Right renal pelvis (tissue), 4 donors: ENCODE measurements at regions not wholly inside any gene's neighbourhood (a gene's known extent, or its start where the extent isn't known, plus 50 kb on each side); places are given as distances from the start of the nearest gene placed in this dataset.

Experiments
- DNase-seq, 4 donors: peaks; one replicate each; pipeline ENCODE4 v3.0.0-alpha.2; 2013; ENCODE audit warnings: low read depth in 4 of 4, low spot score in 3 of 4, missing footprints in 1 of 4

GRCh38 chr9:36728651-36729520 lies 156.2 kb downstream of the MELK start:
- peak; percentile 54 to 65 (median 59) for DNase-seq

- no peak for DNase-seq
Measured at GRCh38 chr9:36729906-36730305, 157.2 kb downstream of the MELK start.

DNA sequence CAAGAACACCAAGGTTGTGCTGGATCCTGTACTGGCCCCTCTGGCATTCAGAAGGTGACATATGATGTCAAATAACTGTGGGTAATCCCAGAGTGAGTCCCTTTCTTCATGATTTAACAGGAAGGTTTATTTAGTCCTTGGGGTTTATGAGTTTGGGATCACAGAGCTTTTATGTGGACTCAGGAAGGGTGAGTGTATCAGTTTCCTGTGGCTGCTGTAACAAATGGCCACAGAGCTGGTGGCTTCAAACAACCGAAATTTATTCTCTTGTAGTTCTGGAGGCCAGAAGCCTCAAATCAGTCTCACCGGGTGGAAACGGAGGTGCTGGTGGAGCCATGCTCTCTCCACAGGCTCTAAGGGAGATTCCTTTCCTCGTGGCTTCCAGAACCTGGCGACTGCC lies 157.7 kb downstream of the MELK start:
- no peak for DNase-seq

DNA sequence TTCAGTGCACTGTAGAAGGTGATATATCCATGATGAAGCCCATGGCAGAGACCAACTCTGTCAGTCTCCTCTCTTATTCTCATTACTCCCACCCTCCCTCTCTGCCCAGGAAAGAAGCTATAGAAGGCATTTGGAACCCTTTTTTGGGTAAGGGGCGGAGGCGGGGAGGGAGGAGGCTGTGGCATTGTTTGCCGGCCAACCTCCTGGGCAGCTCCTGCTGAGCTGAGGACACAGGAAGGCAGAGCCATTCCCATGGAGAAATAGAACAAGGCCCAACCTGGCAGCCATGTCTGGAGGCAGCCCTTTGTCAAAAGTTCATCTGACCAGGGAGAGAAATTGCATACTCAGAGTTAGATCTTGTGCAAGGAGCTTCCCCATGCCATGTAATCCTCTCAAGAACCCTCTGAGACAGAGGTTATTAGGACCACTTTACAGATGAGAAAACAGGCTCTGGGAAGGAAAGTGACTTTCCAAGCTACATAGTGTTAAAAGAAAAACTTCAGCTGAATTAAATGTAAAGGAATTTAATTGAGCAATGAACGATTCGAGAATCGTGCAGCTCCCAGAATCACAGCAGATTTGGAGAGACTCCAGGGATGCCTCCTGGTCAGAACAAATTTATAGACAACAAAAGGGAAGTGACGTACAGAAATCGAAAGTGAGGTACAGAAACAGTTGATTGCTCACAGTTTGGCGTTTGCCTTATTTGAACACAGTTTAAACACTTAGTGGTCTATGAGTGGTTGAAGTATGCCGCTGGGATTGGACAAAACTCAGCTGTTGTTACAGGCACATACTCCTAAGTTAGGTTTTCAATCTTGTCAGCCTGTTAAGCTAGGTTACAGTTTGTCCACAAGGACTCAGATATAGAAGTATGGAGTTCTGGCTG lies 158.6 kb downstream of the MELK start:
- DNase-seq, result no peak

DNA sequence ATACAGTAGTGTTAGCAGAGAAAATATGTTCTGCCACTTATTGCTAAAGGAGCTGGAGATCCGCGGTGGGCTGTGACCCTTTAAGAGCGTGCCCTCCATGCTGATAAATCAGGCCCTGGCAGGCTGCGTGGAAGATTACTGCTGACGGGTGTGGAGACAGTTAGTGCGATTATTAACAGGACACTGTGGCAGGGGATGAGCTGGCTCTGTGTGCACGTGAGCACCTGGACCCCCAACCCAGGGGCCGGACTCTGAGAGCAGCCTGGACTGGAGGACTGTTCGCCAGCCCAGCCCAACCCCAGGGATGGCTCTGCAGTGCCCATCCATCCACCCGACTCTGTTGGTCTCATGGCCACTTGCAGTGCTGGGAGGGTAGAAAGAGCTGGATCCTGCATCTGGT lies 162.0 kb downstream of the MELK start:
- DNase-seq, result peak in 1 of 4 donors; percentile 15

GRCh38 chr9:36736648-36737047 lies 164.0 kb downstream of the MELK start:
- no peak for DNase-seq

GRCh38 chr9:36738318-36738976 lies 165.8 kb downstream of the MELK start:
- DNase-seq, result no peak

DNA sequence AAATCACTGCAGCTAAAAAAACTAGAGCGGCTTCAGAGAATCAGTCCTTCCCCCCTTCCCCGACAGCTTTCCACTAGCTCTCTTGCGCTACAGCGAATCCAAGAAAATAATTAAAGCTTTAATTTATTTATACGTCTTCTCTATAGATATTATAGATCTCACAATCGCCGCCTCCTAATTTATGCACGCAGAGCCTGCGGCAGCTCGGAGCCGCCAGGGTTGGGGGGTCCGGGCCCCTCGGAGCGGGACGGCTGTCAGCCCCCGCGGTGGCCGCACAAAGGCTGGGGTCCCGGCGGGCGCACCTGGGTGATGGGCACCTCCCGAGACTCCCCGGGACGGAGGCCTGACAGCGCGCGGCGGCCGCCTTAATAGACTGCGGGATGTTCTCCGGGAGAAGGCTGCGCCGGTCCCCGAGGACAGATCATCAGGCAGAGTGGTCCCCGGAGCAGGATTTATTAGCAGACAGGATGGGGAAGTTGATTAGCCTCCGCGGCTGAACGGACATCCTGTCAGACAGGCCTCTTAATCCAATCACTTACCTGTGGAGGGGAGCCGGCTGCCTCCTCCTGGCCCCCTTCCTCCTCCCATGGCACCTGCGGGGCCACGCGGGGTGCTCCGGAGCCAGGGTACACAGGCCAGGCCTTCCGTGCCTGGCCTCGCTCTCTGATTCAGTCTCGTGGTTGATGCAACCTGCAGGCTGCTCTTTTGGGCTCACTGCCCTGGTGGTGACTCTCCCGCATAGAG lies 166.8 kb downstream of the MELK start:
- no peak for DNase-seq

GRCh38 chr9:36742264-36742663 lies 169.6 kb downstream of the MELK start:
- no peak for DNase-seq

GRCh38 chr9:36744678-36745077 lies 172.0 kb downstream of the MELK start:
- DNase-seq, result no peak

GRCh38 chr9:36745977-36746376 lies 173.3 kb downstream of the MELK start:
- no peak for DNase-seq

GRCh38 chr9:36746415-36746814 lies 173.7 kb downstream of the MELK start:
- DNase-seq, result no peak

DNA sequence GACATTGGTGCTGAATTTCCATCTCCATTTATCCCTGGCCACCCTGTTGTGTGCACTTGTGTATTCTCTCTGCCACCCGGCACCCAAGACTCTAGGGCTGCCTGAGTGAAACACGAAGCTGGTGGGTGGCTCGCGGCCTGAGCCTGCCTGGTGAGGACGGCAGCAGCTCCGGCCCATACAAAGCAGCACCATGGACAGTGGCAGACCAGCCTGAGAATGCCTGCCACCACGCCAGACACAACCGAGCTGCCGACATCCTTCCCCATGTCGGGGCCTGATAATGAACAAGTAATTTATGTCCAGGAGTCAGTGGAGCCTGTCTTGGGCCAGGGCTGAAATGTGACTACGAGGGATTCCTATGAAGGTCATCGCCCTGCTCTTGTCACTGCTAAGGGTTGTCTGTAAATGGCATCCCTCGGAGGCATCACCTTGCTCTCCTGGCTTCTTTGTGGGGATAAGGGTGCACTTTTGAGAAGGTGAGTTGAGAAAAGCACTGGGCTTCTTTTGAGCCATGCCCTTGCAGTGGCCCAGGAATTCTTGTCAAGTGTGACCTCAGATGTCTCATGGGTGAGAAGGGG lies 175.7 kb downstream of the MELK start:
- peak; percentile 56 to 71 (median 60) for DNase-seq

DNA sequence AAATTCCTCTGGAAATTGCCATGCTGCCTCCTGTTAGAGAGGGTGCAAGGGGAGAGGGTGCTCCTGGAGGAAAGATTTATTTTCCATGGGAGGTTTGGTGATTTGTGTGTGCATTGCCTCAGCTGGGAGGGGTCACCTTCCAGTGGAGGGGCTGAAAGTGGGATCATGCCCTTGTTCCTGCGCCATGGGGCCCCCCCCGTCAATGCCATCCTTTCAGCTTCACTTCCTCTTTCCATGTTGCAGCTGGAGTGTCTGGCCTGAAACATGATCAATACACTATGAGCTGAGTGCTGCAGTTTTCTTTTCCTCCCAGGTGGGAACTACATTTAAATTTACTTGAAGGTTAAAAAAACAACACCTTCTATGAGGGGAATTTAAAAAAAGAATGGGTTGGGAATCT lies 176.8 kb downstream of the MELK start:
- no peak for DNase-seq

DNA sequence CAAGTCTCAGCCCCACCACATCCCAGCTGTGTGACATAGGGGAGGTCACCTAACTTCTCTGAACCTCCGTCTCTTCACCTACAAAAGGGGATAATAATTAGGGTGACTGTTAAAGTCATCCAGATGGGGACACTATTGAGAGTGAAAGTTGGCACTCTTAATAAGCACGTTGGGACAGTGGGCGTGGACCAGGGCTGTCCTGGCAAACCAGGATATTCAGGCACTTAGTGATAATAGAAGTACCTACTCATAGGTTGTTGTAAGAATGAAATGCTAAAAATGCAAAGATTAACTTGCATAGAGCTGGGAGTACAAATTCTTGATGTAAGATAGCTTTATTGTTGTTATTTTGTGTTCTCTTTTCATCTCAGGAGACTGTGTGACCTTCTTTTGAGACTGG lies 177.9 kb downstream of the MELK start:
- no peak for DNase-seq

GRCh38 chr9:36755019-36755418 lies 182.3 kb downstream of the MELK start:
- no peak for DNase-seq

DNA sequence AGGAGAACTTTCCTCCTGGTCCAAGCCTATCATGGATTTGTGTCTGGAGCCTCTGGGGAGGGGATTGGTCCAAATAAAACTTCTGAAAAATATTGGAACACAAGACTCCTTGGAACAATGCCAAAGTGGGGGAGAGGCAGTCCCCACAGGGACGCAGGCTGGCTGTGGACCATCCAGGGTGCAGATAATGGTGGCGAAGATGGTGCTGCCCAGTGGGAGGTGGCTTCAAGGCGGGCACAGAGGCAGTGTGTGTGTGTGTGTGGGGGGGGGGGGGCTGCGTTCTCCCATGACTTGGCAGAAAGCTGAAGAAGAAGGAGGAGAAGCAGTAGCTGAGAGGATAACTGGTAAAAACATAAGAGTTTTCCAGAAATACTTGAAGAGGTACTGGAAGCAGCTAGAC lies 186.4 kb downstream of the MELK start:
- DNase-seq, result no peak

- no peak for DNase-seq
Measured at GRCh38 chr9:36759976-36760375, 187.3 kb downstream of the MELK start.

- DNase-seq, result no peak
Measured at GRCh38 chr9:36760667-36761420, 188.1 kb downstream of the MELK start.
